Mesothelial cell of epicardium (in vitro differentiated cells): ENCODE measurements at regions not wholly inside any gene's neighbourhood (a gene's known extent, or its start where the extent isn't known, plus 50 kb on each side); places are given as distances from the start of the nearest gene placed in this dataset.

Experiments used
- DNase-seq, 2 experiments: peaks; one replicate each; pipeline ENCODE4 v3.0.0; 2021; ENCODE audit warnings: low spot score in 2 of 2; ENCODE audit not compliant: unreplicated experiment in 2 of 2
- H3K27ac Mint-ChIP-seq: 2 replicates; pipeline ENCODE4 v1.8.0; 2021; ENCODE audit warnings: mixed read lengths
- H3K27me3 Mint-ChIP-seq: 2 replicates; pipeline ENCODE4 v1.8.0; 2021; ENCODE audit warnings: low read depth, mixed read lengths
- H3K36me3 Mint-ChIP-seq: 2 replicates; pipeline ENCODE4 v1.8.0; 2021; ENCODE audit warnings: mixed read lengths
- H3K4me1 Mint-ChIP-seq: 2 replicates; pipeline ENCODE4 v1.8.0; 2021; ENCODE audit warnings: mixed read lengths
- H3K4me3 Mint-ChIP-seq: 2 replicates; pipeline ENCODE4 v1.8.0; 2021; ENCODE audit warnings: mild to moderate bottlenecking, moderate library complexity, mixed read lengths
- H3K9me3 Mint-ChIP-seq: 2 replicates; pipeline ENCODE4 v1.8.0; 2021; ENCODE audit warnings: mixed read lengths
- TF ChIP-seq, protein P1 (sequence below): fragments of 200-600 bp; sonication (generic); IDR thresholded peaks from one replicate; pipeline ENCODE4 v1.5.0; 2021; ENCODE audit warnings: antibody characterized with exemption; ENCODE audit not compliant: unreplicated experiment

DNA sequence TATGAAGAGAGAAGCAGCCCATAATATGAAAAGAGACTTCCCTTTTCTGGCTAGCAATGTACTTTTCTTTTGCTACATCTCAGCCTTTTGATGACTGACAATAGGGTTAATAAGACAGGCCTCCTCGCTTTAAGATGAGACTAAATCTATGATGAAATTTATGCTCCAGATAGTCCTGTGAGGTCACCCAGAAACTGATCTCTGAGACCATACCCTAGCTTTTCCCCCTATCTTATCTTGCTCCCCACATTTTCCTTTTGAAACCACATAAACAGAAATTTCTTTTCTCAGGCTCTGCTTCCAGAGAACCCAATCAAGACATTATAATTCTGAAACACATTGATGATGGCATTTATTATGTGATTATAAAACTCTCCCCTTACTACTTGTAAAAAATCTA is 168.8 kb upstream of the CADM2 start:
- Mint-ChIP-seq H3K4me1 (no peaks in the 10 kb centered on the region), H3K36me3 (no peaks in the 10 kb centered on the region), H3K4me3 (no peak overlapping the region), H3K27ac (no peak overlapping the region), H3K27me3 (no peaks in the 10 kb centered on the region), H3K9me3 (peaks cover 11% of the 10 kb centered on the region)
- TF ChIP-seq, protein P1, sequence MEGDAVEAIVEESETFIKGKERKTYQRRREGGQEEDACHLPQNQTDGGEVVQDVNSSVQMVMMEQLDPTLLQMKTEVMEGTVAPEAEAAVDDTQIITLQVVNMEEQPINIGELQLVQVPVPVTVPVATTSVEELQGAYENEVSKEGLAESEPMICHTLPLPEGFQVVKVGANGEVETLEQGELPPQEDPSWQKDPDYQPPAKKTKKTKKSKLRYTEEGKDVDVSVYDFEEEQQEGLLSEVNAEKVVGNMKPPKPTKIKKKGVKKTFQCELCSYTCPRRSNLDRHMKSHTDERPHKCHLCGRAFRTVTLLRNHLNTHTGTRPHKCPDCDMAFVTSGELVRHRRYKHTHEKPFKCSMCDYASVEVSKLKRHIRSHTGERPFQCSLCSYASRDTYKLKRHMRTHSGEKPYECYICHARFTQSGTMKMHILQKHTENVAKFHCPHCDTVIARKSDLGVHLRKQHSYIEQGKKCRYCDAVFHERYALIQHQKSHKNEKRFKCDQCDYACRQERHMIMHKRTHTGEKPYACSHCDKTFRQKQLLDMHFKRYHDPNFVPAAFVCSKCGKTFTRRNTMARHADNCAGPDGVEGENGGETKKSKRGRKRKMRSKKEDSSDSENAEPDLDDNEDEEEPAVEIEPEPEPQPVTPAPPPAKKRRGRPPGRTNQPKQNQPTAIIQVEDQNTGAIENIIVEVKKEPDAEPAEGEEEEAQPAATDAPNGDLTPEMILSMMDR, result no peak
- no peak for DNase-seq

DNA sequence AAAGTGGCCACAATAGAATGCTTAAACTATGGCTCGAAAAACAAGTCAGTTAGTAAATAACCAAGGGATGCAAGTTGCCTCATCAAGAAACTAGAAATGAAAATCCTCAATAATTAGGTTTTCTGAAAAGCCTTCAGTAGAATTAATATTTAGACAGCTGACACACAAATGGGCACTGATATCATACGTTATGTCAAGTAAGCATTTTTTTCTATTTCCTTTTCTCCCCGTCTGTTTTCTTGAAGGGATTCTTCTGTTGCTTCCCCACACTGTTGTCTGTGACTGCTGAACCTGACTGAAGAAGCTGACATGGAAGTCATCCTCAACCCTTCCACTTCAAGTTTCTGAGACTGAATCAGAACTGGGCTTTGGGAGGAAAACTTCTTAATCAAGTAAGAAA is 151.8 kb upstream of the CADM2 start:
- Mint-ChIP-seq H3K9me3 (peaks cover 9% of the 10 kb centered on the region), H3K27ac (no peak overlapping the region), H3K4me3 (no peak overlapping the region), H3K36me3 (no peaks in the 10 kb centered on the region), H3K4me1 (peaks cover 1% of the 10 kb centered on the region), H3K27me3 (no peaks in the 10 kb centered on the region)
- TF ChIP-seq, protein P1, result no peak
- DNase-seq, result no peak

DNA sequence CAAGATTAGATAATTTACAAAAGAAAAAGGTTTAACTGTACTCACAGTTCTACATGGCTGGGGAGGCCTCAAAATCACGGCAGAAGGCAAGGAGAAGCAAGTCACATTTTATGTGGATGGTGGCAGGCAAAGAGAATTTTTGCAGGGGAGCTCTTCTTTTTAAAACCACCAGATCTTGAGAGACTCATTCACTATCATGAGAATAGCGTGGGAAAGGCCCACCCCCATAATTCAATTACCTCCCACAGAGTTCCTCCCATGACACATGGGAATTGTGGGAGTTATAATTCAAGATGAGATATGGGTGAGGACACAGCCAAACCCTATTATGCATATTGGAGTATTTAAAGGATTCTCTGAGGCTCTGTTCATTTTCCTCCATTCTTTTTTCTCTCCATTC is 138.7 kb upstream of the CADM2 start:
- Mint-ChIP-seq H3K36me3 (no peaks in the 10 kb centered on the region), H3K27ac (no peak overlapping the region), H3K27me3 (no peaks in the 10 kb centered on the region), H3K4me3 (no peak overlapping the region), H3K9me3 (peaks cover 20% of the 10 kb centered on the region), H3K4me1 (no peaks in the 10 kb centered on the region)
- DNase-seq, result no peak
- TF ChIP-seq, protein P1, result no peak

DNA sequence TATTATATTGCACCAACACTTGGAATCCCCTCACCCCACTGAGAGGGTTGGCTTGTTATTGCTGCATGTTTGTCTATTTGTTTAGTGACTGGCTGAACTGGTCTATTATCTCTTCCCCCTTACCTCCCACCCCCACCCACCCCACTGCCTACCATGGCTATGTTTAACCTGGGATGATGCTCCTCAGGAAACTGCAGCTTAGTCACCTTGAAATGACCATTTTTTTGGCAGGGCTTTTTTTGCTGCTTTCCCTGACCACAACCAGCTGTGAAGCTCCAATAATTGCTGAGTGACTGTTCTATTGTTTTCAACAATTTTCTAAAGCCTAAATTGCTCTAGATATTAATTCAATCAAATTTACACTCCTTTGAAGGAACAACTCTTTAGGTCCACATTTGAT is 137.9 kb upstream of the CADM2 start:
- DNase-seq, result no peak
- TF ChIP-seq, protein P1, result no peak
- Mint-ChIP-seq H3K36me3 (no peaks in the 10 kb centered on the region), H3K4me1 (no peaks in the 10 kb centered on the region), H3K4me3 (no peak overlapping the region), H3K27ac (no peak overlapping the region), H3K9me3 (peaks cover 20% of the 10 kb centered on the region), H3K27me3 (no peaks in the 10 kb centered on the region)

DNA sequence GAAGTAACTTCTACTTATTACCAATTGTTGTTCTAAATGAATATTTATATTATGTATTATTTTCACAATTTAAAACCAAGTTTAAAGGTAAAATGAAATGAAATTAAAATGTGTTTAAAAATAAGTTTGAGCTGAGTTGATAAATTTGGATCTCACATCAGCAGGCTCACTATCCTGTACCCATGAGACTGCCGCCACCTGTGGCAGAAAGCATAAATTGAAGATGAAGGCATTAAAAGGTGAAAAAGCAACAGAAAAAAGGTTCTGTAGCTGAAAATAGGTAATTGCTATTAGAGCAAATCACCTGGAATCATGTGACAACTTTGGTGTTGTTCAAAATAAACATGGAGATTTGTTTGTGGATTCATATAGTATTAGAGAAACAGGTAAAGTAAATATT is 133.0 kb upstream of the CADM2 start:
- no peaks in the 10 kb centered on the region for H3K36me3 Mint-ChIP-seq
- H3K27me3 Mint-ChIP-seq, result no peaks in the 10 kb centered on the region
- H3K27ac Mint-ChIP-seq, result no peak overlapping the region
- H3K9me3 Mint-ChIP-seq, result no peaks in the 10 kb centered on the region
- no peaks in the 10 kb centered on the region for H3K4me1 Mint-ChIP-seq
- DNase-seq, result no peak
- TF ChIP-seq, protein P1, result no peak
- H3K4me3 Mint-ChIP-seq, result no peak overlapping the region

DNA sequence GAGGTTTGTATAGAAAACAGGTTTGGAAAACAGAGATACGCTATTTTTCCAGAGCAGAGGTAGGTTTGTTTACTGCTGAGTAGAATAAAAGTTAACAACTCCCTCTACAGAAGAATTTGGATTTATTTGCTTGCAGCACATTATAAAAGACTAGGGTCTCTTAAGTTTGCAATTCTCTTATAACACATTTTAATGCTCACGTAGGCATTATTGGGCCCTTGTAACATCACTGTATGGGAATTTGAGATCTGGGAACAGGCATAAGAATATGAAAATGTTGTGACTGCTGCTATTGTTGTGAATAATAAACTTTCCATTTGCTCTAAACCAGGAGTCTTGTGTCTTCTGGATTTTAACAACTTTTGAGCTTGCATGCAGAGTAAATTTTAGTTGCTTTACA is 128.3 kb upstream of the CADM2 start:
- peaks cover 5% of the 10 kb centered on the region for H3K9me3 Mint-ChIP-seq
- H3K27me3 Mint-ChIP-seq, result no peaks in the 10 kb centered on the region
- TF ChIP-seq, protein P1, result no peak
- H3K4me3 Mint-ChIP-seq, result no peak overlapping the region
- no peaks in the 10 kb centered on the region for H3K36me3 Mint-ChIP-seq
- DNase-seq, result no peak
- H3K27ac Mint-ChIP-seq, result no peak overlapping the region
- no peaks in the 10 kb centered on the region for H3K4me1 Mint-ChIP-seq
